Activated B cell treated with CpG ODN at 0.5 μM for 24 hours (primary cell): ENCODE measurements at regions not wholly inside any gene's neighbourhood (a gene's known extent, or its start where the extent isn't known, plus 50 kb on each side); places are given as distances from the start of the nearest gene placed in this dataset.

Experiments
- ATAC-seq: fragments of 200-7000 bp; cut with Tn5 transposase; one replicate; pipeline ENCODE4 v1.10.0; 2021; ENCODE audit warnings: low read depth, mild to moderate bottlenecking, moderate library complexity
- CTCF ChIA-PET: fragments of 350-600 bp; sonication (Branson Sonifier 250); formaldehyde crosslinking; loops from one replicate; lab custom pipeline; 2021; ENCODE audit warnings: antibody characterized with exemption; lab: Charles Lee
- POLR2A ChIA-PET: fragments of 350-600 bp; sonication (Branson Sonifier 250); formaldehyde crosslinking; loops from one replicate; lab custom pipeline; 2021; ENCODE audit warnings: antibody characterized with exemption; lab: Charles Lee
- DNase-seq: peaks from one replicate; pipeline ENCODE4 v3.0.0; 2022
- H3K27ac Mint-ChIP-seq: one replicate; pipeline ENCODE4 v1.8.0; 2020; ENCODE audit warnings: mixed read lengths
- H3K27me3 Mint-ChIP-seq: one replicate; pipeline ENCODE4 v1.8.0; 2021; ENCODE audit warnings: mixed read lengths
- H3K36me3 Mint-ChIP-seq: one replicate; pipeline ENCODE4 v1.8.0; 2021; ENCODE audit warnings: low read depth, mixed read lengths
- H3K4me1 Mint-ChIP-seq: one replicate; pipeline ENCODE4 v1.8.0; 2021; ENCODE audit warnings: mixed read lengths
- H3K4me3 Mint-ChIP-seq: one replicate; pipeline ENCODE4 v1.8.0; 2020; ENCODE audit warnings: mild to moderate bottlenecking, mixed read lengths
- H3K9me3 Mint-ChIP-seq: one replicate; pipeline ENCODE4 v1.8.0; 2020; ENCODE audit warnings: mixed read lengths
- intact Hi-C: fragments of 100-400 bp; cut with micrococcal nuclease; formaldehyde crosslinking; loops from one replicate; pipeline ENCODE4 v1.15.1; 2024
- TF ChIP-seq, protein P1 (sequence below): fragments of 200-600 bp; IDR thresholded peaks from one replicate; pipeline ENCODE4 v1.8.0; 2022; ENCODE audit warnings: antibody characterized with exemption, mild to moderate bottlenecking

DNA sequence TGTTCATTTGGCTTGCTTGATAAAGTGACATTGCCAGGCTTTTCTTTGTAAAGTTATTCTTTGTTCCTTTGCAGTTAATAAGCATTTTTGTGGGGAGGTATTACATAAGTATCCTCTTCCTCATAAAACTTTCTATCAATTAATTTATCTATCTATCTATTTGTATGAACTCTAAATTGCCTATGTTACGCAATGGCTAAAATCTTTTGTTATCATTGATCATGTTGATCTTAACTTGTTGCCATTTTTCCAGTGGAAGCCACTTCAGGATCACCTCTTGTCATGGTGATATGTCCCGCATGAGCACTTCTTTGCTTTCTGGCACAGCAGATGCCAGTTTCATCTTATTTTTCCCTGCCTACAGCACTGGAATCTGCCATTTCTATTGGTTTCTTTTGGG is 436.7 kb upstream of the KIF2A start:
- ATAC-seq (no peak), DNase-seq (no peak)
- H3K27me3 Mint-ChIP-seq, result no peaks in the 10 kb centered on the region
- CTCF ChIA-PET, result no interaction called here
- no peak overlapping the region for H3K4me3 Mint-ChIP-seq
- TF ChIP-seq, protein P1, sequence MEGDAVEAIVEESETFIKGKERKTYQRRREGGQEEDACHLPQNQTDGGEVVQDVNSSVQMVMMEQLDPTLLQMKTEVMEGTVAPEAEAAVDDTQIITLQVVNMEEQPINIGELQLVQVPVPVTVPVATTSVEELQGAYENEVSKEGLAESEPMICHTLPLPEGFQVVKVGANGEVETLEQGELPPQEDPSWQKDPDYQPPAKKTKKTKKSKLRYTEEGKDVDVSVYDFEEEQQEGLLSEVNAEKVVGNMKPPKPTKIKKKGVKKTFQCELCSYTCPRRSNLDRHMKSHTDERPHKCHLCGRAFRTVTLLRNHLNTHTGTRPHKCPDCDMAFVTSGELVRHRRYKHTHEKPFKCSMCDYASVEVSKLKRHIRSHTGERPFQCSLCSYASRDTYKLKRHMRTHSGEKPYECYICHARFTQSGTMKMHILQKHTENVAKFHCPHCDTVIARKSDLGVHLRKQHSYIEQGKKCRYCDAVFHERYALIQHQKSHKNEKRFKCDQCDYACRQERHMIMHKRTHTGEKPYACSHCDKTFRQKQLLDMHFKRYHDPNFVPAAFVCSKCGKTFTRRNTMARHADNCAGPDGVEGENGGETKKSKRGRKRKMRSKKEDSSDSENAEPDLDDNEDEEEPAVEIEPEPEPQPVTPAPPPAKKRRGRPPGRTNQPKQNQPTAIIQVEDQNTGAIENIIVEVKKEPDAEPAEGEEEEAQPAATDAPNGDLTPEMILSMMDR, result no peak
- H3K9me3 Mint-ChIP-seq, result peaks cover 9% of the 10 kb centered on the region
- no peaks in the 10 kb centered on the region for H3K36me3 Mint-ChIP-seq
- POLR2A ChIA-PET, result no interaction called here
- no peaks in the 10 kb centered on the region for H3K4me1 Mint-ChIP-seq
- intact Hi-C loops, result no loop called here
- no peak overlapping the region for H3K27ac Mint-ChIP-seq

DNA sequence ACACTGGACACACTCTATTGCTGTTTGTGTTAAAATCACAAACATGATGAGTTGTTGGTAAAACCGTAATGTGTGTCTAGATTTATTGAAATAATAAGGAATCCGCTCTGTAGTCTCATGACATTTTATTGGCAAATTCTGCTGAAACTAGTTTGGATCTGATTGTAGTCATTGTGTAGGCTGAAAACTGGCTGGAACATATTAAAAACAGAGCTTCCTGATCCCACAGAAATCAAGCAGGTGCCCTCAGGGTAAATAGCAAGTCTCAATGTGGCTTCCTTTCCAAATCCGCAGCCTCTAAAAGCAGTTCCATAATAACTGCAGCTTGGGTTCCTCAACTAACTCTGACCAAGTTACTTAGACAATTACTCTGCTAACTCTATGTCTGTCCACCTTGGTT is 427.5 kb upstream of the KIF2A start:
- CTCF ChIA-PET, result no interaction called here
- no peaks in the 10 kb centered on the region for H3K4me1 Mint-ChIP-seq
- H3K4me3 Mint-ChIP-seq, result no peak overlapping the region
- DNase-seq (no peak), ATAC-seq (no peak)
- no peaks in the 10 kb centered on the region for H3K27me3 Mint-ChIP-seq
- intact Hi-C loops, result no loop called here
- no peaks in the 10 kb centered on the region for H3K36me3 Mint-ChIP-seq
- H3K9me3 Mint-ChIP-seq, result no peaks in the 10 kb centered on the region
- TF ChIP-seq, protein P1, result no peak
- POLR2A ChIA-PET, result no interaction called here
- H3K27ac Mint-ChIP-seq, result no peak overlapping the region

DNA sequence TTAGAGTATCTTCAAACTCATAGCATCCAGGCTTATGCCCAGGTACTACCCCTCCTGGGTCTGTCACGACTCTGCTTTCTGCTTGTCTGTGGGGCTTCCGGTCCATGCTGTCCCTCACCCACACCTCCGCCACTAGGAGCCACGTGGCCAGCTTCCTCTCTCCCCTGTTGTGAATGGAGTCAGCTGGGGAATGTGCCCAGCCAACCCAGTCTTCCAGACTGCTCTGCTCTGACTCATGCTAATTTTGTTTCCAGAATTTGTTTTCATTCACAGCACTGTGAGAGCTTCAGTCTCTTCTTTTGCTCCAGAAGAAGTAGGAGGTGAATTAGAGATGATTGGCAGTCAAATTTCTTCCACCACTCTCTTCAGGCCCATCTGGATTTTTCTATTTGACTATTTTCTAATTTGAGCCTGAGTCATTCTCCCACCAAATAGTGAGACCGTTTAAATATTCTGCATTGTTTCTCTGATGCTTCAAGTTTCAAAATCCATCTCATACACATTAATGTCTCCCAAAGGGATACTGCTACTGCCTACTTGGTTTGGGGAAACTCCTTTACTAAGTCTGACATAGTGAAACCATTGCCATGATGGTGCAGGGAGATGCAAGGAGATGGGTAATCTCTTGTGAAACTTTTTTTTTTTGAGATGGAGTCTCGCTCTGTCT is 424.1 kb upstream of the KIF2A start:
- no peak for ATAC-seq
- no peaks in the 10 kb centered on the region for H3K36me3 Mint-ChIP-seq
- no peak overlapping the region for H3K27ac Mint-ChIP-seq

DNA sequence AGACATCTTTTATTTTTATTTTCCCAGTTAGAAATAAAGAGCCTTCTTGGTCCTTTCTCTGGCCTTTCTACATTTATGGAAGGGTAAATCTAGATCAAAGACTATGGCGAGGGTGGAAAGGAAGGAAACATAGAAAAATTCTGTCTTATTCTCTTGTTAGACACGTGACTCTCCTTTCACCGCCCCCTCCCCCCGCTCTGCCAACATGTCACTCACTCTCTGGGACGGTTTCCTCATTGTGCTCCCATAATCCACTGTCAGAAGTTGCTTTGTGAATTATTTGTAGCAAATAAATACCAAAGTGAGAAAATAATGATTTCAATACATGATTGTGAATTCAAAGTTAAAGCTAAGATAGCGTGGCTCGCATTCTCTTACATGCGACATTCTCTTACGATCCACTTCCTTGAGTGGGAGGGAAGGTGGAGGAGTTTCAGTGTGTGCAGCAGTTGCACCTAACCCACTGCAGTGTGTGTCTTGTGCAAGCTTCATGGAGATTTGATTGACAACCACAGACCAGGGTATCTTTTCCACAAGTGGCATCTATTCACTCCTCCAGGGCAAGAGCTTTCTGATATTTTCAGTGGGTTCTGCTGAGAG is 423.0 kb upstream of the KIF2A start:
- intact Hi-C loops, result no loop called here

More for the DNA sequence above, 424.1 kb upstream of the KIF2A start:
- Mint-ChIP-seq H3K27me3 (no peaks in the 10 kb centered on the region), H3K9me3 (no peaks in the 10 kb centered on the region), H3K4me3 (no peak overlapping the region), H3K4me1 (no peaks in the 10 kb centered on the region)
- TF ChIP-seq, protein P1, result no peak
- CTCF ChIA-PET, result no interaction called here
- intact Hi-C loops, result no loop called here
- DNase-seq, result no peak
- POLR2A ChIA-PET, result no interaction called here

DNA sequence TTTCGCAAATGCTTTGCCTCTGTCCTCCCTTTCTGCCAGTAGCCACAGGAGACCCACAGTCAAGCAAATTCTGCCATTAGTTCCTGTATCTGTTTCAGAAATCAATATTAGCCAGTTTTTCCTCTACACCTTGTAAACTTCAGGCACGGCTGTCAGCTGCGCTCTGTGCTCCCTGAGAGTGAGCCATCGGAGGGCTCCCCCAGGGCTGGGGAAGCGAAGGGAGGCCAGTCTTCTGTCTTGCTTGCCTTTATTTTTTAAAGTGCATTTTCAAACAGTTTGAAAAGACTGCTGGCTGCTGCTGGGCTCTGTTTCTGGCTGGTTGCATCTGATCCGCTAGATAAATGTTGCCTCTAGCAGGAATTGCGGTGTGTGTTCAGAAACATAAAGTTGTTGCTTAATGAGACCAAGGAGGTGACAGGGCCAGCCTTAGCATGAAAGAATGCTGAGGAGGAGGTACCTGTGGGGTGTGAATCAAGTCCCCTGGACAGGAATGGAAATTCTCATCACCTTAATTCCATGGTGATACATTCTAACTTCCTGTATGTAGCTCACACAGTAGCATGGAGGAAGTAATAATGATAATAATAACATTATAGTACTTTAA is 421.7 kb upstream of the KIF2A start:
- Mint-ChIP-seq H3K27ac (no peak overlapping the region), H3K9me3 (peaks cover 10% of the 10 kb centered on the region), H3K4me3 (no peak overlapping the region), H3K36me3 (no peaks in the 10 kb centered on the region), H3K4me1 (no peaks in the 10 kb centered on the region), H3K27me3 (no peaks in the 10 kb centered on the region)
- ChIA-PET POLR2A (no interaction called here), CTCF (no interaction called here)
- intact Hi-C loops, result no loop called here
- no peak for ATAC-seq
- TF ChIP-seq, protein P1, result no peak
- DNase-seq, result no peak

More for the DNA sequence above, 423.0 kb upstream of the KIF2A start:
- Mint-ChIP-seq H3K36me3 (no peaks in the 10 kb centered on the region), H3K27me3 (no peaks in the 10 kb centered on the region), H3K27ac (no peak overlapping the region), H3K4me1 (no peaks in the 10 kb centered on the region), H3K4me3 (no peak overlapping the region), H3K9me3 (no peaks in the 10 kb centered on the region)
- TF ChIP-seq, protein P1, result no peak
- DNase-seq (no peak), ATAC-seq (no peak)
- ChIA-PET CTCF (no interaction called here), POLR2A (no interaction called here)
